ENCODE measurements at regions not wholly inside any gene's neighbourhood (a gene's known extent, or its start where the extent isn't known, plus 50 kb on each side); places are given as distances from the start of the nearest gene placed in this dataset.
"Not testable (repeated sequence)": the region's sequence is repeated elsewhere in the genome, so short reads cannot be mapped to it uniquely, and the experiment has no call there.

- TF ChIP-seq, protein P1, sequence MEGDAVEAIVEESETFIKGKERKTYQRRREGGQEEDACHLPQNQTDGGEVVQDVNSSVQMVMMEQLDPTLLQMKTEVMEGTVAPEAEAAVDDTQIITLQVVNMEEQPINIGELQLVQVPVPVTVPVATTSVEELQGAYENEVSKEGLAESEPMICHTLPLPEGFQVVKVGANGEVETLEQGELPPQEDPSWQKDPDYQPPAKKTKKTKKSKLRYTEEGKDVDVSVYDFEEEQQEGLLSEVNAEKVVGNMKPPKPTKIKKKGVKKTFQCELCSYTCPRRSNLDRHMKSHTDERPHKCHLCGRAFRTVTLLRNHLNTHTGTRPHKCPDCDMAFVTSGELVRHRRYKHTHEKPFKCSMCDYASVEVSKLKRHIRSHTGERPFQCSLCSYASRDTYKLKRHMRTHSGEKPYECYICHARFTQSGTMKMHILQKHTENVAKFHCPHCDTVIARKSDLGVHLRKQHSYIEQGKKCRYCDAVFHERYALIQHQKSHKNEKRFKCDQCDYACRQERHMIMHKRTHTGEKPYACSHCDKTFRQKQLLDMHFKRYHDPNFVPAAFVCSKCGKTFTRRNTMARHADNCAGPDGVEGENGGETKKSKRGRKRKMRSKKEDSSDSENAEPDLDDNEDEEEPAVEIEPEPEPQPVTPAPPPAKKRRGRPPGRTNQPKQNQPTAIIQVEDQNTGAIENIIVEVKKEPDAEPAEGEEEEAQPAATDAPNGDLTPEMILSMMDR (conservative IDR thresholded peaks at IDR 0.05; ENCODE audit: low read depth): no peak
- DNase-seq (ENCODE audit: low spot score): peak; percentile 32
- peak overlapping the region; percentile 51 for H3K27ac ChIP-seq
- CTCF ChIA-PET: interaction anchor here (0.5 kb wide), 1 partner anchor 93 kb away, joined by 3 read pairs; no protein-coding TSS in a partner anchor
- POLR2A ChIA-PET (ENCODE audit: low non-redundant PET): no interaction called here
Observed at GRCh38 chr7:81267508-81267907, 348.7 kb upstream of the SEMA3C start.

GRCh38 chr7:81264116-81264515 lies 345.3 kb upstream of the SEMA3C start:
- no peak for DNase-seq (ENCODE audit: low spot score)
- no peak overlapping the region for H3K27ac ChIP-seq
- TF ChIP-seq, protein P1 (conservative IDR thresholded peaks at IDR 0.05; ENCODE audit: low read depth): no peak
- POLR2A ChIA-PET (ENCODE audit: low non-redundant PET): no interaction called here
- CTCF ChIA-PET: no interaction called here

DNA sequence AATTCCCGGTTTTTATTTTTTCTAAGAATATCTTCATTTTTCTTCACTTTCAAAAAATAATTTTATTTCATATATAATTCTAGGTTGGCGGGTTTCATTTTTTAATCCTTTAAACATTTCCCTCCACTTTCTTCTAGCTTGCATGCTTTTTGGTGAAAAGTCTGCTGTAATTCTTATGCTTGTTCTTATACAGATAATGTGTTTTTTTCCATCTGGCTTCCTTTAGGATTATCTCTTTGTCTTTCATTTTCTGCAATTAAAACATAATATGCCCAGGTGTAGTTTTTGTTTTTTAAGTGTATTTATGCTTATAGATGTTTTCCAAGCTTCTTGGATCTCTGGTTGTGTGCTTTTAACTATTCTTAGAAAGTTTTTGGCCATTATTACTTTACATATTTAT lies 341.3 kb upstream of the SEMA3C start:
- DNase-seq (ENCODE audit: low spot score): no peak
- CTCF ChIA-PET: no interaction called here
- POLR2A ChIA-PET (ENCODE audit: low non-redundant PET): no interaction called here
- TF ChIP-seq, protein P1 (conservative IDR thresholded peaks at IDR 0.05; ENCODE audit: low read depth): no peak
- H3K27ac ChIP-seq: no peak overlapping the region

DNA sequence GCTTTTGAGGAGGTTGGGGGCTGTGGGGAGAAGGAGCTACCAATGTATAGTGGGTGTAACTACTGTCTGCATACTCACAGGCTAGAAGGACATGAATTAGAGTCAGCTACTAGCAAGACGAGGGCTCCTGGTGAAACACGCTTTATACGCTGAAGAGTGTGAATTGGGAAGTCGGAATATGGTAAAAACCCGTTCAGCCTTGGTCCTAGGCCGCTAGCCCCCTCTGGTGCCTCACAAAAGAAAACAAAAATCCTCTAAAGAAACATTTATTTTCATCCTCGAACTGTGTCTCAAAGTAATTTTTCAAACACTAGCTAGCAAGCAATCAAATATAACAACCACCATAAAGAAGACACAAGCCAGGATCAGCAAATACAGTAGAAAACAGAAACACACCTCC lies 338.1 kb upstream of the SEMA3C start:
- POLR2A ChIA-PET (ENCODE audit: low non-redundant PET): no interaction called here
- no peak overlapping the region for H3K27ac ChIP-seq
- TF ChIP-seq, protein P1 (conservative IDR thresholded peaks at IDR 0.05; ENCODE audit: low read depth): no peak
- CTCF ChIA-PET: no interaction called here
- no peak for DNase-seq (ENCODE audit: low spot score)

GRCh38 chr7:81248420-81248819 lies 329.6 kb upstream of the SEMA3C start:
- DNase-seq (ENCODE audit: low spot score): no peak
- CTCF ChIA-PET: interaction anchor here (0.6 kb wide), 1 partner anchor 778 kb away, joined by 3 read pairs; no protein-coding TSS in a partner anchor
- H3K27ac ChIP-seq: no peak overlapping the region
- POLR2A ChIA-PET (ENCODE audit: low non-redundant PET): no interaction called here
- TF ChIP-seq, protein P1 (conservative IDR thresholded peaks at IDR 0.05; ENCODE audit: low read depth): no peak

DNA sequence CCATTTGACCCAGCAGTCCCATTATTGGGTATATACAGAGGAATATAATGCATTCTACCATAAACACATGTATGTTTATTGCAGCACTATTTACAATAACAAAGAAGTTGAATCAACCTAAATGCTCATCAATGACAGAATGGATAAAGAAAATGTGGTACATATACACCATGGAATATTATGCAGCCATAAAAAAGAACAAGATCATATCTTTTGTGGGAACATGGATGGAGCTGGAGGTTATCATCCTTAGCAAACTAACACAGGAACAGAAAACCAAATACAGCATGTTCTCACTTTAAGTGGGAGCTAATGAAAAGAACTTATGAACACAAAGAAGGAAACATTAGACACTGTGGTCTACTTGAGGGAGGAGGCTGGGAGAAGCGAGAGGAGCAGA lies 328.5 kb upstream of the SEMA3C start:
- H3K27ac ChIP-seq; POLR2A ChIA-PET (ENCODE audit: low non-redundant PET); CTCF ChIA-PET; DNase-seq (ENCODE audit: low spot score): not testable (repeated sequence)

GRCh38 chr7:81245353-81245752 lies 326.5 kb upstream of the SEMA3C start:
- POLR2A ChIA-PET (ENCODE audit: low non-redundant PET): no interaction called here
- no peak for DNase-seq (ENCODE audit: low spot score)
- CTCF ChIA-PET: interaction anchor here (0.6 kb wide), 1 partner anchor 334 kb away, joined by 4 read pairs; no protein-coding TSS in a partner anchor
- TF ChIP-seq, protein P1 (conservative IDR thresholded peaks at IDR 0.05; ENCODE audit: low read depth): no peak
- no peak overlapping the region for H3K27ac ChIP-seq
